PC-9 (cell line): ENCODE measurements at regions not wholly inside any gene's neighbourhood (a gene's known extent, or its start where the extent isn't known, plus 50 kb on each side); places are given as distances from the start of the nearest gene placed in this dataset.

Experiments used
- EZH2 ChIP-seq: fragments of 200-600 bp; sonication (generic); IDR thresholded peaks from 2 replicates; pipeline ENCODE4 v1.8.0; 2017; ENCODE audit warnings: antibody characterized with exemption, low read depth
- TF ChIP-seq, protein P1 (sequence below): fragments of 200-600 bp; sonication (generic); conservative IDR thresholded peaks from 2 replicates; pipeline ENCODE4 v1.6.1; 2017; ENCODE audit warnings: mixed run types, antibody characterized with exemption, mild to moderate bottlenecking, moderate library complexity

DNA sequence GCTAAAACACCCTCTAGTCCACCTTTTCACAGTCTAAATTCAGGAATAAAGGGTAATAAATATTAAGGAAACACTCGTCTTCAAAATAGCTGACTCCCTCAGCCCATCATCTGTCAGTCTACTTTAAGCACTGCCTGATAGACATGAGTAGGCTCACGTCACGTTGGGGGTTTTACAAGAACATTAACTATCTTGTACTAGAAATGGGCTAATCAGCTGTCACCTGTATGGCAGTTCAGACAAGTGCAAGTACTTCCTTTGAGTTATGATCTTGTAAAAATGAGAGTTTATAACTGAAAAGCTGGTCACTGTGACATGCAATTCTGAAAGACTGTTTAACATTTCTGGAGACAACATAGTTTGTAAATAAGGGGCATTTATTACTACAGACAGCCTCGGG, 936.7 kb upstream of the CTNND2 start:
- TF ChIP-seq, protein P1, sequence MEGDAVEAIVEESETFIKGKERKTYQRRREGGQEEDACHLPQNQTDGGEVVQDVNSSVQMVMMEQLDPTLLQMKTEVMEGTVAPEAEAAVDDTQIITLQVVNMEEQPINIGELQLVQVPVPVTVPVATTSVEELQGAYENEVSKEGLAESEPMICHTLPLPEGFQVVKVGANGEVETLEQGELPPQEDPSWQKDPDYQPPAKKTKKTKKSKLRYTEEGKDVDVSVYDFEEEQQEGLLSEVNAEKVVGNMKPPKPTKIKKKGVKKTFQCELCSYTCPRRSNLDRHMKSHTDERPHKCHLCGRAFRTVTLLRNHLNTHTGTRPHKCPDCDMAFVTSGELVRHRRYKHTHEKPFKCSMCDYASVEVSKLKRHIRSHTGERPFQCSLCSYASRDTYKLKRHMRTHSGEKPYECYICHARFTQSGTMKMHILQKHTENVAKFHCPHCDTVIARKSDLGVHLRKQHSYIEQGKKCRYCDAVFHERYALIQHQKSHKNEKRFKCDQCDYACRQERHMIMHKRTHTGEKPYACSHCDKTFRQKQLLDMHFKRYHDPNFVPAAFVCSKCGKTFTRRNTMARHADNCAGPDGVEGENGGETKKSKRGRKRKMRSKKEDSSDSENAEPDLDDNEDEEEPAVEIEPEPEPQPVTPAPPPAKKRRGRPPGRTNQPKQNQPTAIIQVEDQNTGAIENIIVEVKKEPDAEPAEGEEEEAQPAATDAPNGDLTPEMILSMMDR, result no peak
- no peak for TF ChIP-seq EZH2
